Loucy (cell line): ENCODE measurements at regions not wholly inside any gene's neighbourhood (a gene's known extent, or its start where the extent isn't known, plus 50 kb on each side); places are given as distances from the start of the nearest gene placed in this dataset.

ENCODE experiments used
- H2AFZ ChIP-seq: fragments of 200-600 bp; sonication (generic); 2 replicates; pipeline ENCODE4 v1.6.0; 2016; ENCODE audit warnings: antibody characterized with exemption, mild to moderate bottlenecking, low read length, moderate library complexity
- H3F3A ChIP-seq: fragments of 200-600 bp; 2 replicates; pipeline ENCODE4 v1.6.0; 2016; ENCODE audit warnings: antibody characterized with exemption, low read depth, mild to moderate bottlenecking
- H3K27me3 ChIP-seq: fragments of 200-600 bp; sonication (generic); 2 replicates; pipeline ENCODE4 v1.6.1; 2014; ENCODE audit warnings: low read length, mild to moderate bottlenecking; ENCODE audit not compliant: insufficient read depth, poor library complexity, severe bottlenecking
- H3K36me3 ChIP-seq: fragments of 200-600 bp; sonication (generic); 2 replicates; pipeline ENCODE4 v1.6.1; 2016; ENCODE audit warnings: low read length; ENCODE audit not compliant: insufficient read depth
- H3K4me1 ChIP-seq: fragments of 200-600 bp; sonication (generic); 2 replicates; pipeline ENCODE4 v1.5.1; 2014; ENCODE audit warnings: low read length, mild to moderate bottlenecking; ENCODE audit not compliant: insufficient read depth, poor library complexity, severe bottlenecking
- H3K4me2 ChIP-seq: fragments of 200-600 bp; sonication (generic); 2 replicates; pipeline ENCODE4 v1.6.0; 2014; ENCODE audit warnings: antibody characterized with exemption, low read length, low read depth, mild to moderate bottlenecking; ENCODE audit not compliant: poor library complexity, severe bottlenecking
- H3K4me3 ChIP-seq: fragments of 200-600 bp; sonication (generic); 2 replicates; pipeline ENCODE4 v1.5.1; 2014; ENCODE audit warnings: low read length, mild to moderate bottlenecking, mixed read lengths; ENCODE audit not compliant: poor library complexity, severe bottlenecking
- H3K79me2 ChIP-seq: fragments of 200-600 bp; sonication (generic); 2 replicates; pipeline ENCODE4 v1.6.1; 2014; ENCODE audit warnings: low read length; ENCODE audit not compliant: insufficient read depth
- H3K9ac ChIP-seq: fragments of 200-600 bp; sonication (generic); 2 replicates; pipeline ENCODE4 v1.6.0; 2014; ENCODE audit warnings: mild to moderate bottlenecking, low read depth, low read length, moderate library complexity; ENCODE audit not compliant: poor library complexity, severe bottlenecking
- H3K9me2 ChIP-seq: fragments of 200-600 bp; sonication (generic); replicated peaks from 2 replicates; pipeline ENCODE4 v1.6.1; 2016; ENCODE audit warnings: low read depth, low read length, mixed read lengths
- H3K9me3 ChIP-seq: fragments of 200-600 bp; sonication (generic); 2 replicates; pipeline ENCODE4 v1.6.1; 2014; ENCODE audit warnings: mild to moderate bottlenecking, antibody characterized with exemption, low read length, low read depth; ENCODE audit not compliant: insufficient read depth
- H4K20me1 ChIP-seq: fragments of 200-600 bp; sonication (generic); 2 replicates; pipeline ENCODE4 v1.6.0; 2014; ENCODE audit warnings: antibody characterized with exemption, low read length, mild to moderate bottlenecking; ENCODE audit not compliant: insufficient read depth, poor library complexity, severe bottlenecking
- EZH2phosphoT487 ChIP-seq: fragments of 200-600 bp; IDR thresholded peaks from 2 replicates; pipeline ENCODE4 v1.6.1; 2018; ENCODE audit warnings: antibody characterized with exemption, mild to moderate bottlenecking, moderate library complexity, borderline replicate concordance
- TF ChIP-seq, protein P1 (sequence below): fragments of 200-600 bp; sonication (generic); conservative IDR thresholded peaks from 2 replicates; pipeline ENCODE4 v1.5.1; 2014; ENCODE audit warnings: mild to moderate bottlenecking, antibody characterized with exemption, low read length

- H3F3A ChIP-seq, result no peaks in the 10 kb centered on the region
- no peaks in the 10 kb centered on the region for H3K27me3 ChIP-seq
- TF ChIP-seq, protein P1, sequence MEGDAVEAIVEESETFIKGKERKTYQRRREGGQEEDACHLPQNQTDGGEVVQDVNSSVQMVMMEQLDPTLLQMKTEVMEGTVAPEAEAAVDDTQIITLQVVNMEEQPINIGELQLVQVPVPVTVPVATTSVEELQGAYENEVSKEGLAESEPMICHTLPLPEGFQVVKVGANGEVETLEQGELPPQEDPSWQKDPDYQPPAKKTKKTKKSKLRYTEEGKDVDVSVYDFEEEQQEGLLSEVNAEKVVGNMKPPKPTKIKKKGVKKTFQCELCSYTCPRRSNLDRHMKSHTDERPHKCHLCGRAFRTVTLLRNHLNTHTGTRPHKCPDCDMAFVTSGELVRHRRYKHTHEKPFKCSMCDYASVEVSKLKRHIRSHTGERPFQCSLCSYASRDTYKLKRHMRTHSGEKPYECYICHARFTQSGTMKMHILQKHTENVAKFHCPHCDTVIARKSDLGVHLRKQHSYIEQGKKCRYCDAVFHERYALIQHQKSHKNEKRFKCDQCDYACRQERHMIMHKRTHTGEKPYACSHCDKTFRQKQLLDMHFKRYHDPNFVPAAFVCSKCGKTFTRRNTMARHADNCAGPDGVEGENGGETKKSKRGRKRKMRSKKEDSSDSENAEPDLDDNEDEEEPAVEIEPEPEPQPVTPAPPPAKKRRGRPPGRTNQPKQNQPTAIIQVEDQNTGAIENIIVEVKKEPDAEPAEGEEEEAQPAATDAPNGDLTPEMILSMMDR, result no peak
- TF ChIP-seq EZH2phosphoT487, result no peak
- H2AFZ ChIP-seq, result no peak overlapping the region
- H3K9me2 ChIP-seq, result no peaks in the 10 kb centered on the region
- no peaks in the 10 kb centered on the region for H3K79me2 ChIP-seq
- H3K4me1 ChIP-seq, result peaks cover 7% of the 10 kb centered on the region
- no peaks in the 10 kb centered on the region for H3K36me3 ChIP-seq
- H3K9ac ChIP-seq, result no peak overlapping the region
- H4K20me1 ChIP-seq, result no peaks in the 10 kb centered on the region
- H3K9me3 ChIP-seq, result no peaks in the 10 kb centered on the region
- no peak overlapping the region for H3K4me2 ChIP-seq
- H3K4me3 ChIP-seq, result no peak overlapping the region
These were observed 77.5 kb upstream of the PAPOLG start for GRCh38 chr2:60678551-60678950.

- H4K20me1 ChIP-seq, result no peaks in the 10 kb centered on the region
- TF ChIP-seq, protein P1, result no peak
- TF ChIP-seq EZH2phosphoT487, result no peak
- H3K9me2 ChIP-seq, result no peaks in the 10 kb centered on the region
- H2AFZ ChIP-seq, result no peak overlapping the region
- H3K27me3 ChIP-seq, result no peaks in the 10 kb centered on the region
- H3K9me3 ChIP-seq, result no peaks in the 10 kb centered on the region
- no peak overlapping the region for H3K4me3 ChIP-seq
- no peaks in the 10 kb centered on the region for H3F3A ChIP-seq
- H3K36me3 ChIP-seq, result no peaks in the 10 kb centered on the region
- H3K9ac ChIP-seq, result no peak overlapping the region
- peaks cover 7% of the 10 kb centered on the region for H3K4me1 ChIP-seq
- H3K79me2 ChIP-seq, result no peaks in the 10 kb centered on the region
- no peak overlapping the region for H3K4me2 ChIP-seq
These were observed 76.9 kb upstream of the PAPOLG start for GRCh38 chr2:60679036-60679780.

- TF ChIP-seq, protein P1, result no peak
- TF ChIP-seq EZH2phosphoT487, result no peak
- no peak overlapping the region for H3K9ac ChIP-seq
- no peak overlapping the region for H3K4me2 ChIP-seq
- H3K9me2 ChIP-seq, result no peaks in the 10 kb centered on the region
- H3K27me3 ChIP-seq, result no peaks in the 10 kb centered on the region
- H3K4me1 ChIP-seq, result no peaks in the 10 kb centered on the region
- H4K20me1 ChIP-seq, result no peaks in the 10 kb centered on the region
- no peaks in the 10 kb centered on the region for H3K36me3 ChIP-seq
- no peaks in the 10 kb centered on the region for H3F3A ChIP-seq
- no peak overlapping the region for H3K4me3 ChIP-seq
- no peaks in the 10 kb centered on the region for H3K79me2 ChIP-seq
- H3K9me3 ChIP-seq, result no peaks in the 10 kb centered on the region
- no peak overlapping the region for H2AFZ ChIP-seq
These were observed 62.5 kb upstream of the PAPOLG start for GRCh38 chr2:60693551-60693950.
